Stomach (tissue), 8 donors: ENCODE measurements at regions not wholly inside any gene's neighbourhood (a gene's known extent, or its start where the extent isn't known, plus 50 kb on each side); places are given as distances from the start of the nearest gene placed in this dataset.
A peak's percentile ranks its signal among the peaks of the same experiment; 100 is the strongest.

Source experiments
- DNase-seq, 2 donors: peaks; one replicate each; pipeline versions ENCODE4 v3.0.0 to v3.0.0-alpha.2; 2013 to 2019
- H3K27ac ChIP-seq, 5 donors: fragments of 200-600 bp in 4 of 5; sonication (generic) in 4 of 5; one replicate each; pipeline ENCODE4 v1.5.1; 2013 to 2019; ENCODE audit warnings: mild to moderate bottlenecking in 1 of 5, moderate library complexity in 1 of 5
- H3K27me3 ChIP-seq, 3 donors: fragments of 200-600 bp; sonication (generic); one replicate each; pipeline ENCODE4 v1.5.1; 2017 to 2019; ENCODE audit warnings: mixed run types in 1 of 3
- H3K36me3 ChIP-seq, 4 donors: fragments of 200-600 bp; sonication (generic); 1 replicate in 3 of 4; 2 replicates in 1 of 4; pipeline ENCODE4 v1.5.1; 2016 to 2019
- H3K4me1 ChIP-seq, 4 donors: fragments of 200-600 bp; sonication (generic); one replicate each; pipeline ENCODE4 v1.5.1; 2016 to 2019
- H3K4me3 ChIP-seq, 4 donors: fragments of 200-600 bp; sonication (generic) in 3 of 4; one replicate each; pipeline ENCODE4 v1.5.1; 2016 to 2019; ENCODE audit warnings: mild to moderate bottlenecking in 1 of 4
- H3K9me3 ChIP-seq, 4 donors: fragments of 200-600 bp; sonication (generic); one replicate each; pipeline ENCODE4 v1.5.1; 2016 to 2019
- CTCF ChIP-seq, 7 experiments: fragments of 450-650 bp in 4 of 7; fragments of 200-600 bp in 3 of 7; sonication (generic) in 3 of 7; IDR thresholded peaks; one replicate each; pipeline ENCODE4 v1.5.1; 2016 to 2019; ENCODE audit warnings: antibody characterized with exemption in 7 of 7, control low read depth in 2 of 7, mild to moderate bottlenecking in 1 of 7
- EP300 ChIP-seq: sonication (generic); formaldehyde crosslinking; IDR thresholded peaks from one replicate; pipeline ENCODE4 v1.6.1; 2017; ENCODE audit warnings: antibody characterized with exemption
- POLR2A ChIP-seq, 4 donors: fragments of 450-650 bp; IDR thresholded peaks; one replicate each; pipeline ENCODE4 v1.6.1; 2016; ENCODE audit warnings: antibody characterized with exemption in 4 of 4, control low read depth in 2 of 4, mild to moderate bottlenecking in 1 of 4, moderate library complexity in 1 of 4
- POLR2AphosphoS5 ChIP-seq, 3 donors: sonication (generic); formaldehyde crosslinking; IDR thresholded peaks; one replicate each; pipeline ENCODE4 v1.6.1; 2016; ENCODE audit warnings: antibody characterized with exemption in 3 of 3
- WGBS, 5 donors: extraction: QIAGEN DNeasy Blood & Tissue Kit in 3 of 5; methylation state at CpG; one replicate each; pipeline versions ENCODE4 v1.1.5 to v1.1.7; 2013 to 2018; 5-methylcytosine and 5-hydroxymethylcytosine counted together
- intact Hi-C: fragments of 100-400 bp; cut with DNase I; formaldehyde crosslinking; loops from one replicate; pipeline ENCODE4 v1.15.1; 2023; ENCODE audit warnings: low total_unique reads
- donor health status: healthy with polysubstance abuse.
- donor health status: Bipolar disorder and iron deficiency.
- donor health status: healthy.

DNA sequence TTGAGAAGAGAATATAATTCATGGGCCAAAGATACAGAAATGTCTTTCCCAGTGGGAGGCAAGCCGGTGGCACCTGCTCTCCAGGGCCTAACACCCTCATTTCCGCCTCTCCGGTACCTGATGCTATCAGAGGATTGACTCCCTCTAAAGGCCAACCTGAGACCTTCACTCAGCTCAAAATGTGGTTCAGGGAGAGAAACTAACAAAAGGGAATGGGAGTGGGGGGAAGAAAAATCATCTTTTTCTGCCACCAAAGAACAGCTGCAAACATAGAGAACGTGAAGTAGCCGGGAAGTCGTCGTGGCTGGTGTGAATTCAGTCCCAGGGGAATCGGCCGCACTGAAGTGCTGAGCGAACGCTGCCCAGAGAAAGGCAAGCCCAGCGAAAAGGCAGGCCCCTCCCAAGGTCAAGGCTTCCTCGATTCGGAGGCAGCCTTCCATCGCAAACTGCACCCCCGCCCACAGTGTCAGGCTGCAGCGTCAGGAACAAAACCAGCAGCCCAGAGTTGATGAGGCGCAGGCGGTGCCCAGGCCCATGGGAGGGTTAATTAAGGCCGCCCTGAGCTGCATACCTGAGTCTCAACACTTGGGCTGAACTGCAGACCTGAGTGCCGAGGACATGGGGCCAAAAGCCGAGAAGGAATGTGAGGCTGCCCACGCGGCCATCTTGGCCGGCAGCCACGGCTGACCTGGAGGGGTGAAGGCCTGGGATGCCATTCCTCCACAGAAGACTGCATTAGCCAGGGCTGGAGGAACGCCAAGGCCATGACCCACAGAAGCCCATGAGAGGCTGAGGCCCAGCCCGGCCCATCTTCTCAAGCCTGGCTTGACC lies 160.2 kb downstream of the PSMG1 start:
- Histone ChIP-seq H3K4me1 (peaks cover 13 to 33% (median 23%) of the 10 kb centered on the region in 4 donors), H3K36me3 (no peaks in the 10 kb centered on the region), H3K4me3 (no peak overlapping the region), H3K9me3 (peaks cover 0 to 5% (median 0%) of the 10 kb centered on the region in 4 donors), H3K27me3 (no peaks in the 10 kb centered on the region), H3K27ac (peak overlapping the region in 4 of 5 donors; percentile 65 to 76 (median 70))
- intact Hi-C loops, result no loop called here
- peak in 1 of 2 donors; percentile 60 for DNase-seq
- TF ChIP-seq POLR2AphosphoS5 (IDR thresholded peaks at IDR 0.05) (no peak), CTCF (IDR thresholded peaks at IDR 0.05) (peak in 1 of 7 experiments; percentile 9)
- 51 to 64% (median 60%) methylated on average over 22 to 28 of the region's 28 CpGs for WGBS, 5 donors

DNA sequence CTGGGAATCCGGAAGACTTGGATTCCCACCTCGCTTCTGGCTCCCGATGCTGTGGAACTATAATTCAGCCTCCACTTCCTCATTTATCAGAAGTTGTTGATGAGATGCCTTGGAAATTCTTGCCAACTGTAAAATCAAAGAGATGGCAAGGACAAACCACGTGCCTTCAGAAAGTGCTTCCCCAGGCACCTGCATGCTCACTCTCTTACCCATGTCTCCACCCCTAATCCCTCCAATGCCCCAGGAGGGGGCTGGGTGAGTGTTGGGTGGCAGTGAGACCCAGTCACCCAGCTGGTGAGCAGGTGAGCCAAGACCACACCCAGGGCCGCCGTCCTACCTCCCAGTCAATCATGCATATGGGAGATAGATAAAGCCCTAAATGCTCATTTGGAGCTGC lies 160.8 kb downstream of the PSMG1 start:
- no peak for DNase-seq
- Histone ChIP-seq H3K36me3 (no peaks in the 10 kb centered on the region), H3K9me3 (no peaks in the 10 kb centered on the region), H3K4me3 (no peak overlapping the region), H3K27ac (peak overlapping the region in 4 of 5 donors; percentile 65 to 76 (median 70)), H3K4me1 (peaks cover 13 to 35% (median 23%) of the 10 kb centered on the region in 4 donors), H3K27me3 (no peaks in the 10 kb centered on the region)
- no peak for TF ChIP-seq POLR2AphosphoS5 (IDR thresholded peaks at IDR 0.05)
- WGBS, 5 donors, result 64 to 79% (median 77%) methylated on average over 4 to 6 of the region's 6 CpGs
- intact Hi-C loops, result no loop called here

DNA sequence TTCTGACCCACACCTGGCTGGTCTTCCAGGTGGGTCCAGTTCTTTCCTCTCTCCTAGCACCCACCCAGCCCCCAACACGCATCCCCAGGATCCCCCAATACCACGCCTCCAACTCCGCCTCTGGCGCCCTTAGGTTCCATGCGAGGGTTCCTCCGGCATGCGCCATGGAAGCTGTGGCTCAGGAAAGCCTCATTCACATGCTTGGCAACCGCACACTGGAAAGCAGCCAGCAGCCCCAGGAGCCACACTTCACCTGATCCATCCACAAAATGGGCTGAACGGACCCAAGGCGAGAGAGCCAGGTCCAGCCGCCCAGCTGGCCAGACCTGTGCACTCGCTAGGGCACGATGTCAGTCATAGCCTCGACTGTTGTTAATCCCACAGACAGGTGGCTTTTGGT lies 161.2 kb downstream of the PSMG1 start:
- TF ChIP-seq POLR2AphosphoS5 (IDR thresholded peaks at IDR 0.05), result no peak
- TF ChIP-seq CTCF (IDR thresholded peaks at IDR 0.05), result no peak
- TF ChIP-seq POLR2A (IDR thresholded peaks at IDR 0.05), result no peak
- no peak for TF ChIP-seq EP300
- Histone ChIP-seq H3K9me3 (no peaks in the 10 kb centered on the region), H3K4me3 (no peak overlapping the region), H3K27ac (peak overlapping the region in 4 of 5 donors; percentile 65 to 76 (median 70)), H3K27me3 (no peaks in the 10 kb centered on the region), H3K36me3 (no peaks in the 10 kb centered on the region), H3K4me1 (peaks cover 13 to 40% (median 23%) of the 10 kb centered on the region in 4 donors)
- DNase-seq, result no peak
- 90 to 94% (median 92%) methylated on average over 14 of the region's 14 CpGs for WGBS, 5 donors
- intact Hi-C loops, result no loop called here

DNA sequence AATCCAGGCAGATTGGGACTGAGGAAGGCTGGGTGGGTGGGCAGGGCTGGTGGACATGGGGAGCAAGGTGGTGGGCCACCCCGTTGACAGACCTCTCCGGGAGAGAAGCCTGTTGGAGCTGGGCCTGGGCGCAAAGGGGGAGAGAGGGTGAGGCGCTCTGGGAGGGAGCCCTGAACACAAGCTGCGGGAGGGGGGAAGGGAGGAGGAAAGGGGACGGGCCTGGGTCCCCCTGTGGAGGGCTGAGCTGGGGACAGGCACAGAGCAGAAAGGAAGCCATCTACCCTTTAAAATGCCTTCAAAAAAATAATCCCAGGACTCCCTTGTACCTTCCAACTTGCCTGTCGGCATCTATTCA lies 161.8 kb downstream of the PSMG1 start:
- Histone ChIP-seq H3K27ac (peak overlapping the region; percentile 10 to 76 (median 66)), H3K36me3 (no peaks in the 10 kb centered on the region), H3K4me3 (no peak overlapping the region), H3K9me3 (no peaks in the 10 kb centered on the region), H3K27me3 (no peaks in the 10 kb centered on the region), H3K4me1 (peaks cover 13 to 46% (median 23%) of the 10 kb centered on the region in 4 donors)
- DNase-seq, result no peak
- intact Hi-C loops, result no loop called here
- 68 to 79% (median 70%) methylated on average over 7 of the region's 7 CpGs for WGBS, 5 donors
- TF ChIP-seq POLR2AphosphoS5 (IDR thresholded peaks at IDR 0.05) (no peak), EP300 (no peak), POLR2A (IDR thresholded peaks at IDR 0.05) (no peak), CTCF (IDR thresholded peaks at IDR 0.05) (no peak)
